ENCODE measurements at regions not wholly inside any gene's neighbourhood (a gene's known extent, or its start where the extent isn't known, plus 50 kb on each side); places are given as distances from the start of the nearest gene placed in this dataset.

- TF ChIP-seq CTCF (IDR thresholded peaks at IDR 0.05; ENCODE audit: poor library complexity, severe bottlenecking) (no peak), EZH2 (IDR thresholded peaks at IDR 0.05; ENCODE audit: borderline replicate concordance, insufficient read depth, low read length, poor library complexity, severe bottlenecking) (no peak), EP300 (conservative IDR thresholded peaks at IDR 0.05; ENCODE audit: poor library complexity, severe bottlenecking) (no peak), TAF1 (IDR thresholded peaks at IDR 0.05; ENCODE audit: low read depth) (no peak), RAD21 (conservative IDR thresholded peaks at IDR 0.05) (no peak), POLR2AphosphoS5 (IDR thresholded peaks at IDR 0.05) (no peak)
- TF ChIP-seq, protein P1, sequence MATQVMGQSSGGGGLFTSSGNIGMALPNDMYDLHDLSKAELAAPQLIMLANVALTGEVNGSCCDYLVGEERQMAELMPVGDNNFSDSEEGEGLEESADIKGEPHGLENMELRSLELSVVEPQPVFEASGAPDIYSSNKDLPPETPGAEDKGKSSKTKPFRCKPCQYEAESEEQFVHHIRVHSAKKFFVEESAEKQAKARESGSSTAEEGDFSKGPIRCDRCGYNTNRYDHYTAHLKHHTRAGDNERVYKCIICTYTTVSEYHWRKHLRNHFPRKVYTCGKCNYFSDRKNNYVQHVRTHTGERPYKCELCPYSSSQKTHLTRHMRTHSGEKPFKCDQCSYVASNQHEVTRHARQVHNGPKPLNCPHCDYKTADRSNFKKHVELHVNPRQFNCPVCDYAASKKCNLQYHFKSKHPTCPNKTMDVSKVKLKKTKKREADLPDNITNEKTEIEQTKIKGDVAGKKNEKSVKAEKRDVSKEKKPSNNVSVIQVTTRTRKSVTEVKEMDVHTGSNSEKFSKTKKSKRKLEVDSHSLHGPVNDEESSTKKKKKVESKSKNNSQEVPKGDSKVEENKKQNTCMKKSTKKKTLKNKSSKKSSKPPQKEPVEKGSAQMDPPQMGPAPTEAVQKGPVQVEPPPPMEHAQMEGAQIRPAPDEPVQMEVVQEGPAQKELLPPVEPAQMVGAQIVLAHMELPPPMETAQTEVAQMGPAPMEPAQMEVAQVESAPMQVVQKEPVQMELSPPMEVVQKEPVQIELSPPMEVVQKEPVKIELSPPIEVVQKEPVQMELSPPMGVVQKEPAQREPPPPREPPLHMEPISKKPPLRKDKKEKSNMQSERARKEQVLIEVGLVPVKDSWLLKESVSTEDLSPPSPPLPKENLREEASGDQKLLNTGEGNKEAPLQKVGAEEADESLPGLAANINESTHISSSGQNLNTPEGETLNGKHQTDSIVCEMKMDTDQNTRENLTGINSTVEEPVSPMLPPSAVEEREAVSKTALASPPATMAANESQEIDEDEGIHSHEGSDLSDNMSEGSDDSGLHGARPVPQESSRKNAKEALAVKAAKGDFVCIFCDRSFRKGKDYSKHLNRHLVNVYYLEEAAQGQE (IDR thresholded peaks at IDR 0.05; ENCODE audit: borderline replicate concordance) = no peak
Measured at GRCh38 chr6:121571455-121571854, 136.0 kb downstream of the GJA1 start.
